ENCODE measurements at regions not wholly inside any gene's neighbourhood (a gene's known extent, or its start where the extent isn't known, plus 50 kb on each side); places are given as distances from the start of the nearest gene placed in this dataset.

GRCh38 chr21:24188506-24188905 lies 1418.8 kb downstream of the MRPL39 start:
- no peak for TF ChIP-seq CTCF (IDR thresholded peaks at IDR 0.05)
- no peak for TF ChIP-seq POLR2AphosphoS5 (IDR thresholded peaks at IDR 0.05)
- TF ChIP-seq POLR2A (IDR thresholded peaks at IDR 0.05): no peak
